ENCODE measurements at regions not wholly inside any gene's neighbourhood (a gene's known extent, or its start where the extent isn't known, plus 50 kb on each side); places are given as distances from the start of the nearest gene placed in this dataset.

GRCh38 chr5:68744206-68744605, 349.6 kb upstream of the SLC30A5 start:
- Mint-ChIP-seq H3K4me3 (no peak overlapping the region), H3K9me3 (no peaks in the 10 kb centered on the region), H3K36me3 (ENCODE audit: low read depth) (no peaks in the 10 kb centered on the region), H3K4me1 (ENCODE audit: low read depth) (no peaks in the 10 kb centered on the region), H3K27me3 (ENCODE audit: low read depth) (no peaks in the 10 kb centered on the region), H3K27ac (no peak overlapping the region)
- no peak for DNase-seq
- CTCF ChIA-PET, result no interaction called here
- intact Hi-C loops (cut with micrococcal nuclease), result loop anchor here (10.0 kb wide), 1 partner anchor 279 kb away; no protein-coding TSS in a partner anchor

GRCh38 chr5:68745448-68745847, 348.4 kb upstream of the SLC30A5 start:
- Mint-ChIP-seq H3K4me3 (no peak overlapping the region), H3K27me3 (ENCODE audit: low read depth) (no peaks in the 10 kb centered on the region), H3K27ac (no peak overlapping the region), H3K36me3 (ENCODE audit: low read depth) (no peaks in the 10 kb centered on the region), H3K4me1 (ENCODE audit: low read depth) (peaks cover 3% of the 10 kb centered on the region), H3K9me3 (no peaks in the 10 kb centered on the region)
- CTCF ChIA-PET, result no interaction called here
- intact Hi-C loops (cut with micrococcal nuclease), result loop anchor here (1.0 to 10.0 kb wide), 3 partner anchors 281 to 1498 kb away; no protein-coding TSS in a partner anchor
- DNase-seq, result peak; percentile 27

DNA sequence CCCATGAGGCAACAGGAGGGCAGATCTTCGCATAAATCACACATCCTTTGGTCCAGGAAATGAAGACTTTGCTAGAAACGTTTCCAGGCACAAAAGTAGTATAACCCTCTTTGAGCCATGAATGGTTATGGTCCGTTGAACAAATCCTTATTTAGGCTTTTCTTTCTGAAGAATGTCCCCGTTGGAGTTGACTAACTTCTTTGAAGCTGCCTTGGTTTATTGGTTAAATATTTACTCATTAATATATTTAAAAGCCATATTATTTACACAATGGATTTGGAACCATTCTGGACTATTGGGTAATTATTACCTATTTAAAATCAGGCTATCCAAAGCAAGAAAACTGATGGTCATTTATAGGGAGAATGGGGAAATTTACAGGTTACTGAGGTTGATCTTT, 347.6 kb upstream of the SLC30A5 start:
- CTCF ChIA-PET, result no interaction called here
- H3K4me1 Mint-ChIP-seq (ENCODE audit: low read depth), result peaks cover 3% of the 10 kb centered on the region
- no peak for DNase-seq
- H3K27me3 Mint-ChIP-seq (ENCODE audit: low read depth), result no peaks in the 10 kb centered on the region
- H3K36me3 Mint-ChIP-seq (ENCODE audit: low read depth), result no peaks in the 10 kb centered on the region
- no peak overlapping the region for H3K27ac Mint-ChIP-seq
- H3K9me3 Mint-ChIP-seq, result no peaks in the 10 kb centered on the region
- intact Hi-C loops (cut with micrococcal nuclease), result loop anchor here (5.0 to 10.0 kb wide), 2 partner anchors 281 to 1499 kb away; no protein-coding TSS in a partner anchor
- H3K4me3 Mint-ChIP-seq, result no peak overlapping the region

DNA sequence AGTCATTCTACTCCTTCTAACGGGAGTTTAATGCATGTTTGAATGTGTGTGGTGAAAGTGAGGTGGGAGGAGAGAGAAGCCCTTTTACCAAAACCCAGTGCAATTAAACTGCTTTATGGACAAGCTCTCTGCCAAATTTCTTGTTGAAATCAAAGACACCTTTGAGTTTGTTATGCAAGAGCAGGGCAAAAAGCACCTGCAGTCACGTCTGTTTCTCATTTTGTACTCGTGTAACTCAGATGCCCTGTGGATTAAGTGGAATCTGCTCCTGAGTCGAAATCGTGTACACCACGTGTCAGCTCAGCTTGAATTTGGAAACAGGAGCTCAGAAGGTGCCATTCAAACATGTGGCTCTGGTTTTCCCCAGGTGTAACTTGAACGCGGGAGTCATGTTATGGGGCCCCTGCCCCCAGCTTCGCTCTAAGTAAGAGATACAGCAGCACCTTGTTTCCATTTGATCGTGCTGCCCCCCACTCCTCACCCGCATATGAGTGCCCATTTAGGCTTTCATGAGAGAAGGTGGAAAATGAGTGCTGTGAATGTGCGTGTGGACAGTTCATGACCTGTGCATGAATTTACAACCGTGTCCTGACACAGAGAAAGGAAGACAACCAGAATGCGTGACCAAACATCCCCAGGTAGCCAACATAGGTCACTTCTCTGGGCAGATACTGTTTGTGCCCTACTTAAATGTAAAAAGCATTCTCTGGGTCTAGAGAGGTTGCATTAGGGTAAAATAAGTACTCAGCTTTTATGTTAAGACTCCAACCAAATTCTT, 347.0 kb upstream of the SLC30A5 start:
- intact Hi-C loops (cut with micrococcal nuclease), result loop anchor here (5.0 to 10.0 kb wide), 2 partner anchors 282 to 1500 kb away; no protein-coding TSS in a partner anchor
- Mint-ChIP-seq H3K27me3 (ENCODE audit: low read depth) (no peaks in the 10 kb centered on the region), H3K36me3 (ENCODE audit: low read depth) (no peaks in the 10 kb centered on the region), H3K9me3 (no peaks in the 10 kb centered on the region), H3K4me3 (no peak overlapping the region), H3K27ac (no peak overlapping the region), H3K4me1 (ENCODE audit: low read depth) (peaks cover 3% of the 10 kb centered on the region)
- CTCF ChIA-PET, result no interaction called here
- no peak for DNase-seq

GRCh38 chr5:68747521-68747920, 346.3 kb upstream of the SLC30A5 start:
- Mint-ChIP-seq H3K36me3 (ENCODE audit: low read depth) (no peaks in the 10 kb centered on the region), H3K27ac (no peak overlapping the region), H3K4me3 (no peak overlapping the region), H3K27me3 (ENCODE audit: low read depth) (no peaks in the 10 kb centered on the region), H3K9me3 (no peaks in the 10 kb centered on the region), H3K4me1 (ENCODE audit: low read depth) (peaks cover 3% of the 10 kb centered on the region)
- CTCF ChIA-PET, result no interaction called here
- DNase-seq, result no peak
- intact Hi-C loops (cut with micrococcal nuclease), result loop anchor here (5.0 to 10.0 kb wide), 2 partner anchors 283 to 1500 kb away; no protein-coding TSS in a partner anchor

GRCh38 chr5:68748101-68748500, 345.7 kb upstream of the SLC30A5 start:
- intact Hi-C loops (cut with micrococcal nuclease), result loop anchor here (5.0 to 10.0 kb wide), 2 partner anchors 283 to 1501 kb away; no protein-coding TSS in a partner anchor
- no peaks in the 10 kb centered on the region for H3K36me3 Mint-ChIP-seq (ENCODE audit: low read depth)
- no peaks in the 10 kb centered on the region for H3K9me3 Mint-ChIP-seq
- CTCF ChIA-PET, result interaction anchor here (0.7 kb wide), 1 partner anchor 305 kb away, joined by 5 read pairs; no protein-coding TSS in a partner anchor
- H3K4me1 Mint-ChIP-seq (ENCODE audit: low read depth), result peaks cover 3% of the 10 kb centered on the region
- no peak overlapping the region for H3K27ac Mint-ChIP-seq
- H3K27me3 Mint-ChIP-seq (ENCODE audit: low read depth), result no peaks in the 10 kb centered on the region
- DNase-seq, result no peak
- H3K4me3 Mint-ChIP-seq, result no peak overlapping the region

DNA sequence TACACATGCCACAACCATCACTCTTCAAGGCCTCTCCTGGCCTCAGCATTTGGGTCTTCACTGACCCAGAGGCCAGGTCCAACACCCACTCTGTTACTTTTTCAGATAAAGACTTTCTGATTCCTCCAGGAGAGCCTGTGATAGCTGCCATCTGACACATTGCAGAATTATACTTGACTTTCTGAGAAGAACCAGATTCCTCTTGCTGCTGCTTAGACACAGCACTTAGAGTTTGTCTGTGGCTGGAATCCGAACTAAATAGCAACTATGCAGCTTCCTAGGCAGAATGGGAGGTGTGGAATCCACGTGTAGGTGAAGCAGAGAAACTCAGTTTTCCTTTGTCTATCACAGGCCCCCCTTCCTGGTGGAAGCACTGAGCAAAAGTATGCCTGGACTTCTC, 344.7 kb upstream of the SLC30A5 start:
- Mint-ChIP-seq H3K4me1 (ENCODE audit: low read depth) (peaks cover 3% of the 10 kb centered on the region), H3K9me3 (no peaks in the 10 kb centered on the region), H3K27ac (no peak overlapping the region), H3K36me3 (ENCODE audit: low read depth) (no peaks in the 10 kb centered on the region), H3K27me3 (ENCODE audit: low read depth) (no peaks in the 10 kb centered on the region), H3K4me3 (no peak overlapping the region)
- CTCF ChIA-PET, result no interaction called here
- intact Hi-C loops (cut with micrococcal nuclease), result loop anchor here (5.0 to 10.0 kb wide), 2 partner anchors 284 to 1502 kb away; no protein-coding TSS in a partner anchor
- DNase-seq, result no peak

GRCh38 chr5:68749631-68750030, 344.2 kb upstream of the SLC30A5 start:
- H3K36me3 Mint-ChIP-seq (ENCODE audit: low read depth), result no peaks in the 10 kb centered on the region
- DNase-seq, result no peak
- intact Hi-C loops (cut with micrococcal nuclease), result loop anchor here (5.0 to 10.0 kb wide), 2 partner anchors 285 to 1502 kb away; no protein-coding TSS in a partner anchor

GRCh38 chr5:68751661-68752060, 342.2 kb upstream of the SLC30A5 start:
- no peak for DNase-seq
- no peak overlapping the region for H3K27ac Mint-ChIP-seq
- H3K36me3 Mint-ChIP-seq (ENCODE audit: low read depth), result no peaks in the 10 kb centered on the region
- CTCF ChIA-PET, result no interaction called here
- H3K4me3 Mint-ChIP-seq, result no peak overlapping the region
- no peaks in the 10 kb centered on the region for H3K27me3 Mint-ChIP-seq (ENCODE audit: low read depth)
- no peaks in the 10 kb centered on the region for H3K9me3 Mint-ChIP-seq
- H3K4me1 Mint-ChIP-seq (ENCODE audit: low read depth), result peaks cover 3% of the 10 kb centered on the region
- intact Hi-C loops (cut with micrococcal nuclease), result no loop called here

More at GRCh38 chr5:68749631-68750030, 344.2 kb upstream of the SLC30A5 start:
- CTCF ChIA-PET, result no interaction called here
- H3K4me1 Mint-ChIP-seq (ENCODE audit: low read depth), result peaks cover 3% of the 10 kb centered on the region
- no peaks in the 10 kb centered on the region for H3K9me3 Mint-ChIP-seq
- H3K27ac Mint-ChIP-seq, result no peak overlapping the region
- H3K4me3 Mint-ChIP-seq, result no peak overlapping the region
- H3K27me3 Mint-ChIP-seq (ENCODE audit: low read depth), result no peaks in the 10 kb centered on the region

GRCh38 chr5:68754536-68754935, 339.3 kb upstream of the SLC30A5 start:
- no peak overlapping the region for H3K27ac Mint-ChIP-seq
- CTCF ChIA-PET, result no interaction called here

GRCh38 chr5:68755293-68755692, 338.5 kb upstream of the SLC30A5 start:
- no peaks in the 10 kb centered on the region for H3K9me3 Mint-ChIP-seq

More at GRCh38 chr5:68754536-68754935, 339.3 kb upstream of the SLC30A5 start:
- intact Hi-C loops (cut with micrococcal nuclease), result no loop called here
- Mint-ChIP-seq H3K27me3 (ENCODE audit: low read depth) (no peaks in the 10 kb centered on the region), H3K4me1 (ENCODE audit: low read depth) (peaks cover 3% of the 10 kb centered on the region), H3K9me3 (no peaks in the 10 kb centered on the region), H3K4me3 (no peak overlapping the region), H3K36me3 (ENCODE audit: low read depth) (no peaks in the 10 kb centered on the region)
- DNase-seq, result no peak

DNA sequence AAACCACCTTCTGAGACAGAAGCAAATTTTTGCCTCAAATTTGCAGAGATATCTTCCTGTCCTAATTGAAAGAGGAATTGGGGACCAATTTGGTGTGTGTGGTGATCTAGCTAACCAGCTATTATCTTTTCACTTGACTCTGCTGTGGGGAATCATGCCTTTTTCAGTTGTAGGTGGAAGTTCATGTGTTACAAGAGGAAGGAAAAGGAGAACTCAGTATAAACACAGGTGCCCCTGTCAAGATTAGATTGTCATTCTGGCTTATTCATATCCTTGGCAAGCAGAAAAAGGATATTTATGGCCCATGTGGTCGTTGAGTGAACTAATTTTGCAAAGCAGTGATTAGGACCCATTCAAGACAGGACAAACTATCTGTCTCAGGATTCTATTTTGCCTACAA, 336.8 kb upstream of the SLC30A5 start:
- Mint-ChIP-seq H3K27me3 (ENCODE audit: low read depth) (no peaks in the 10 kb centered on the region), H3K27ac (no peak overlapping the region), H3K36me3 (ENCODE audit: low read depth) (no peaks in the 10 kb centered on the region), H3K4me3 (no peak overlapping the region), H3K4me1 (ENCODE audit: low read depth) (no peaks in the 10 kb centered on the region), H3K9me3 (no peaks in the 10 kb centered on the region)
- CTCF ChIA-PET, result no interaction called here
- no peak for DNase-seq
- intact Hi-C loops (cut with micrococcal nuclease), result no loop called here

More at GRCh38 chr5:68755293-68755692, 338.5 kb upstream of the SLC30A5 start:
- intact Hi-C loops (cut with micrococcal nuclease), result no loop called here
- Mint-ChIP-seq H3K27ac (no peak overlapping the region), H3K27me3 (ENCODE audit: low read depth) (no peaks in the 10 kb centered on the region), H3K4me3 (no peak overlapping the region), H3K4me1 (ENCODE audit: low read depth) (no peaks in the 10 kb centered on the region), H3K36me3 (ENCODE audit: low read depth) (no peaks in the 10 kb centered on the region)
- CTCF ChIA-PET, result no interaction called here
- no peak for DNase-seq

Measured in activated naive CD4-positive, alpha-beta T cell treated with anti-CD3 and anti-CD28 coated beads for 36 hours (primary cell).